Keratinocyte (primary cell): ENCODE measurements at regions not wholly inside any gene's neighbourhood (a gene's known extent, or its start where the extent isn't known, plus 50 kb on each side); places are given as distances from the start of the nearest gene placed in this dataset.

Source experiments
- DNase-seq: peaks from one replicate; pipeline ENCODE4 v3.0.0-alpha.2; 2011; ENCODE audit warnings: low read depth, missing footprints, low spot score
- FAIRE-seq: peaks from 2 replicates; lab custom pipeline; 2011; peaks lifted over from hg19 to GRCh38; lab: Jason Lieb, UNC
- H2AFZ ChIP-seq: 2 replicates; pipeline ENCODE4 v1.6.0; 2012; ENCODE audit warnings: low read length, control low read depth, inconsistent platforms; ENCODE audit not compliant: control insufficient read depth
- H3K27ac ChIP-seq: 2 replicates; pipeline ENCODE4 v1.5.1; 2011; ENCODE audit warnings: low read length; ENCODE audit not compliant: control insufficient read depth, insufficient read depth
- H3K27me3 ChIP-seq: 3 replicates; pipeline ENCODE4 v1.6.0; 2011; ENCODE audit warnings: low read length; ENCODE audit not compliant: control insufficient read depth, insufficient read depth; ENCODE audit errors: extremely low read depth
- H3K36me3 ChIP-seq, 2 experiments: 2 replicates in 1 of 2; 3 replicates in 1 of 2; pipeline ENCODE4 v1.5.1; 2011; ENCODE audit warnings: low read length in 2 of 2, mild to moderate bottlenecking in 1 of 2; ENCODE audit not compliant: control insufficient read depth in 2 of 2, insufficient read depth in 2 of 2; ENCODE audit errors: extremely low read depth in 1 of 2
- H3K4me1 ChIP-seq: 3 replicates; pipeline ENCODE4 v1.5.1; 2011; ENCODE audit warnings: low read length; ENCODE audit not compliant: control insufficient read depth, insufficient read depth; ENCODE audit errors: extremely low read depth
- H3K4me2 ChIP-seq: 3 replicates; pipeline ENCODE4 v1.6.0; 2011; ENCODE audit warnings: low read depth, low read length; ENCODE audit not compliant: control insufficient read depth, insufficient read depth; ENCODE audit errors: extremely low read depth
- H3K4me3 ChIP-seq, 3 experiments: fragments of 200-600 bp in 1 of 3; sonication (generic) in 1 of 3; 2 replicates in 2 of 3; 3 replicates in 1 of 3; pipeline ENCODE4 v1.5.1; 2011 to 2016; ENCODE audit warnings: low read length in 3 of 3, mild to moderate bottlenecking in 3 of 3, control low read depth in 2 of 3, inconsistent platforms in 1 of 3, low read depth in 1 of 3, mixed read lengths in 1 of 3, mixed run types in 1 of 3, moderate library complexity in 1 of 3; ENCODE audit not compliant: control insufficient read depth in 2 of 3, insufficient read depth in 2 of 3; ENCODE audit errors: extremely low read depth in 1 of 3
- H3K79me2 ChIP-seq: 2 replicates; pipeline ENCODE4 v1.6.0; 2012; ENCODE audit warnings: low read length; ENCODE audit not compliant: control insufficient read depth, insufficient read depth
- H3K9ac ChIP-seq: 3 replicates; pipeline ENCODE4 v1.6.0; 2011; ENCODE audit warnings: low read length; ENCODE audit not compliant: control insufficient read depth, insufficient read depth; ENCODE audit errors: extremely low read depth
- H3K9me1 ChIP-seq: 3 replicates; pipeline ENCODE4 v1.6.0; 2011; ENCODE audit warnings: low read length; ENCODE audit not compliant: control insufficient read depth, insufficient read depth; ENCODE audit errors: extremely low read depth
- H3K9me3 ChIP-seq: 2 replicates; pipeline ENCODE4 v1.5.1; 2012; ENCODE audit warnings: low read depth, low read length; ENCODE audit not compliant: control insufficient read depth
- H4K20me1 ChIP-seq: 3 replicates; pipeline ENCODE4 v1.6.0; 2011; ENCODE audit warnings: low read length; ENCODE audit not compliant: control insufficient read depth, insufficient read depth; ENCODE audit errors: extremely low read depth
- EZH2 ChIP-seq: IDR thresholded peaks from one replicate; pipeline ENCODE4 v1.6.1; 2012; ENCODE audit warnings: inconsistent platforms, mild to moderate bottlenecking, low read length, moderate library complexity
- dilution Hi-C: fragments of 300-500 bp; cut with MboI; formaldehyde crosslinking; loops from one replicate; pipeline ENCODE4 v1.7.0; 2020; ENCODE audit warnings: low sequenced_read_pairs; ENCODE audit not compliant: extremely low pct_ligation_motif_present
- TF ChIP-seq, protein P1 (sequence below), 3 experiments: IDR thresholded peaks in 1 of 3; conservative IDR thresholded peaks in 1 of 3; optimal IDR thresholded peaks in 1 of 3; 2 replicates in 2 of 3; 3 replicates in 1 of 3; pipeline versions ENCODE3 to v1.5.1; 2011; ENCODE audit warnings: low read length in 3 of 3, mild to moderate bottlenecking in 3 of 3, moderate library complexity in 2 of 3, control low read depth in 1 of 3, inconsistent platforms in 1 of 3; ENCODE audit not compliant: insufficient read depth in 2 of 3; ENCODE audit errors: extremely low read depth in 1 of 3

DNA sequence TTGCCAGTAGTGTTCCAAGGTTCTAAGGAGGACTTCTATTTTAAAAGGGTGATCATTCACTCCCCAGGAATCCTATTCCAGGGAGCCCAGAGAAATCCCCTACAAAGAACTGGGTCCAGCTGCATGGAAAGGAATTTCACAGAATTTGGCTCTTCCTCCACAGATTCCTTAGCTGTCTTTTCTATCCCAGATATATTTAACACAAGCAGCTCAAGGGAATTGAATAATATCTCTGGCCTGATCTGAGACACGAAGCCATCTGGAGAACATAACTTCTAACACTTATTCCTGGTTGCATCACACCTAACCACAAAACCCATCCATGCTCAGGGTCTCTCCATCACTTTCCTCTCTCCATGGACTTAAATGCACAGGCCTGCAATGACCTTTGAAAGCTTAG, 306.7 kb upstream of the ACVR2A start:
- no peak overlapping the region for H3K4me3 ChIP-seq
- no peak overlapping the region for H2AFZ ChIP-seq
- dilution Hi-C loops, result no loop called here
- H3K4me2 ChIP-seq, result no peak overlapping the region
- no peaks in the 10 kb centered on the region for H3K4me1 ChIP-seq
- H4K20me1 ChIP-seq, result no peaks in the 10 kb centered on the region
- H3K79me2 ChIP-seq, result no peaks in the 10 kb centered on the region
- no peak for DNase-seq
- H3K9me1 ChIP-seq, result no peaks in the 10 kb centered on the region
- FAIRE-seq, result no peak
- H3K9ac ChIP-seq, result no peak overlapping the region
- H3K27ac ChIP-seq, result no peak overlapping the region
- no peaks in the 10 kb centered on the region for H3K36me3 ChIP-seq
- H3K9me3 ChIP-seq, result no peaks in the 10 kb centered on the region
- TF ChIP-seq EZH2, result no peak
- TF ChIP-seq, protein P1, sequence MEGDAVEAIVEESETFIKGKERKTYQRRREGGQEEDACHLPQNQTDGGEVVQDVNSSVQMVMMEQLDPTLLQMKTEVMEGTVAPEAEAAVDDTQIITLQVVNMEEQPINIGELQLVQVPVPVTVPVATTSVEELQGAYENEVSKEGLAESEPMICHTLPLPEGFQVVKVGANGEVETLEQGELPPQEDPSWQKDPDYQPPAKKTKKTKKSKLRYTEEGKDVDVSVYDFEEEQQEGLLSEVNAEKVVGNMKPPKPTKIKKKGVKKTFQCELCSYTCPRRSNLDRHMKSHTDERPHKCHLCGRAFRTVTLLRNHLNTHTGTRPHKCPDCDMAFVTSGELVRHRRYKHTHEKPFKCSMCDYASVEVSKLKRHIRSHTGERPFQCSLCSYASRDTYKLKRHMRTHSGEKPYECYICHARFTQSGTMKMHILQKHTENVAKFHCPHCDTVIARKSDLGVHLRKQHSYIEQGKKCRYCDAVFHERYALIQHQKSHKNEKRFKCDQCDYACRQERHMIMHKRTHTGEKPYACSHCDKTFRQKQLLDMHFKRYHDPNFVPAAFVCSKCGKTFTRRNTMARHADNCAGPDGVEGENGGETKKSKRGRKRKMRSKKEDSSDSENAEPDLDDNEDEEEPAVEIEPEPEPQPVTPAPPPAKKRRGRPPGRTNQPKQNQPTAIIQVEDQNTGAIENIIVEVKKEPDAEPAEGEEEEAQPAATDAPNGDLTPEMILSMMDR (optimal IDR thresholded peaks at IDR 0.05 in 1 of 3, IDR thresholded peaks at IDR 0.05 in 1 of 3, conservative IDR thresholded peaks at IDR 0.05 in 1 of 3; ENCODE audit: extremely low read depth in 1 of 3, insufficient read depth in 2 of 3, low read length in 3 of 3), result no peak
- H3K27me3 ChIP-seq, result no peaks in the 10 kb centered on the region

DNA sequence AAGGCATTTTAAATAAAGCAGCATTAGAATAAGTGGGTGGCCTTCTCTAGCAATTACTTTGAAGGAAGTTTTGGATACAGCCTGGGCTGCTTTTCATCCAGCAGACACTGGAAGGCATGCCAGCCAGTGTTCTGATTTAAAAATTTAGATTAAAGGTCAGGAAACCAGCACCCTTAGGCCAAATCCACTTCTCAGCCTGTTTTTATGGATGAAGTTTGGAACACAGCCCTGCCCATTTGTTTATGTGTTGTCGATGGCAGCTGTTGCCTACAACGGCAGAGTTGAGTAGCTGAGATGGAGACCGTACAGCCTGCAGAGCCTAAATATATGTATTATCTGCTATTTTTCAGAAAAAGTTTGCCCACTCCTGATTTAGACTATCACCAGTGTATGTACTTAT, 313.6 kb upstream of the ACVR2A start:
- dilution Hi-C loops, result no loop called here
- FAIRE-seq, result no peak
- H3K4me2 ChIP-seq, result no peak overlapping the region

More for the DNA sequence above, 313.6 kb upstream of the ACVR2A start:
- Histone ChIP-seq H3K79me2 (no peaks in the 10 kb centered on the region), H3K9me3 (no peaks in the 10 kb centered on the region), H3K9ac (no peak overlapping the region), H3K4me1 (peaks cover 5% of the 10 kb centered on the region), H3K27me3 (no peaks in the 10 kb centered on the region), H3K4me3 (no peak overlapping the region), H3K36me3 (no peaks in the 10 kb centered on the region), H2AFZ (no peak overlapping the region), H3K9me1 (no peaks in the 10 kb centered on the region), H3K27ac (no peak overlapping the region), H4K20me1 (no peaks in the 10 kb centered on the region)
- TF ChIP-seq, protein P1 (optimal IDR thresholded peaks at IDR 0.05 in 1 of 3, IDR thresholded peaks at IDR 0.05 in 1 of 3, conservative IDR thresholded peaks at IDR 0.05 in 1 of 3; ENCODE audit: extremely low read depth in 1 of 3, insufficient read depth in 2 of 3, low read length in 3 of 3), result no peak
- no peak for TF ChIP-seq EZH2
- DNase-seq, result no peak
